ENCODE measurements at regions not wholly inside any gene's neighbourhood (a gene's known extent, or its start where the extent isn't known, plus 50 kb on each side); places are given as distances from the start of the nearest gene placed in this dataset.

DNA sequence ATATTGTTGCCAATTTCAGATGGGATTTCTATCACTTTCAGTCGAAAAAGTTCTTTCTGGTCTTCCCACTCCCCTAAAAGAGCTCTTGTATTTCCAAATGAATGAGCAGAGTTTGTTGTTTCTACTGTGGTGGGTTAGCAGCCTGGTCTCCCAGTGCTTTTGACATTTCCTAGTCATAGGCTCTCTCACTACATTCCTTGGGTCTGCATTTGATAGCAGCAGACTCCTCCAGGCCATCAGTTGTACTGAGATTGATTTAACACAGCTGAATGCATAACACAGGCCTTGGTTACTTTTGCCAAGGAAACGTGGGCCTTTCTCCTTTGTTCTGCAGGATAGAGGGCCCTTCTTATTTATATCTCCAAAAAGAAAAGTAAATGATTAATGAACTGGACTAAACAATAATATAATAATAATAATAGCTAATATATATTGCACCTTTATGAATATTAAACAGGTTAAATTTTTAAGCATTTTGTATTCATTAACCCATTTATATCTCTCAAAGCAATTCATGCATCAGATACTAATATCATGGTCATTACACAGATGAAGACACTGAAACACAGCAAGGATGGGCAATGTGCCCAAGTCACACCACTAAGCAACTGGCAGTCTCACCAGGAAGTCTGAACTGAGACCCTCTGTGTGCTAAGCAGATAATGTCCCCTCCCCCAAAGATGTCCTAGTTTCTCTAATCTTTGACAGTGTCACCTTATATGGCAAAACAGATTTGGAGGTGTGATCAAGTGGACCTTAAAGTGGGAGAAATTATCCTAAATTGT lies 1579.2 kb downstream of the AACS start:
- TF ChIP-seq RAD21 (IDR thresholded peaks at IDR 0.05; ENCODE audit: low read depth): no peak
- TF ChIP-seq CEBPB (IDR thresholded peaks at IDR 0.05): no peak
